ENCODE measurements at regions not wholly inside any gene's neighbourhood (a gene's known extent, or its start where the extent isn't known, plus 50 kb on each side); places are given as distances from the start of the nearest gene placed in this dataset.
"Not testable (repeated sequence)": the region's sequence is repeated elsewhere in the genome, so short reads cannot be mapped to it uniquely, and the experiment has no call there.

DNA sequence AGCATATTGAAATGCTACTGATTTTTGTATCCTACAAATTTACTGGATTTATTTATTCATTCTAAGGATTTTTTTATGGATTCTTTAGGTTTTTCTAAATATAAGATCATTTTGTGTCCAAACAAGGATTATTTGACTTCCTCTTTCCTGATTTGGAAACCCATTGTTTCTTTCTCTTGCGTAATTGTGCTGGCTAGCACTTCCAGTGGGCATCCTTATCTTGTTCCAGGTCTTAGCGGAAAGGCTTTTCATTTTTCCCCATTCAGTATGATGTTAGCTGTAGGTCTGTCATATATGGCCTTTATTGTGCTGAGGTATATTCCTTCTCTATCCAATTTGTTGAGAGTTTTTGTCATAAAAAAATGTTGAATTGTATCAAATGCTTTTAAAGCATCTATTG, 57.2 kb upstream of the RHOJ start:
- DNase-seq (ENCODE audit: low read depth in 2 of 2), result peak in 1 of 2 donors; percentile 9

- DNase-seq (ENCODE audit: low read depth in 2 of 2), result peak in 1 of 2 donors; percentile 2
These were observed 69.4 kb upstream of the RHOJ start for GRCh38 chr14:63134801-63135200.

- DNase-seq (ENCODE audit: low read depth in 2 of 2), result no peak
These were observed 73.7 kb upstream of the RHOJ start for GRCh38 chr14:63130531-63130930.

DNA sequence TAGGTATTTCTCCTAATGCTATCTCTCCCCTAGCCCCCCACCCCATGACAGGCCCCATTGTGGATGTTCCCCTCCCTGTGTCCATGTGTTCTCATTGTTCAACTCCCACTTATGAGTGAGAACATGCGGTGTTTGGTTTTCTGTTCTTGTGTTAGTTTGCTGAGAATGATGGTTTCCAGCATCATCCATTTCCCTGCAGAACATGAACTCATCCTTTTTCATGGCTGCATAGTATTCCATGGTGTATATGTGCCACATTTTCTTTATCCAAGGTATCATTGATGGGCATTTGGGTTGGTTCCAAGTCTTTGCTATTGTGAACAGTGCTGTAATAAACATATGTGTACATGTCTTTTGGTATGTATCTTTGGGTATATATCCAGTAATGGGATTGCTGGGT, 61.2 kb upstream of the KCNH5 start:
- not testable (repeated sequence) for DNase-seq (ENCODE audit: low read depth in 2 of 2)

DNA sequence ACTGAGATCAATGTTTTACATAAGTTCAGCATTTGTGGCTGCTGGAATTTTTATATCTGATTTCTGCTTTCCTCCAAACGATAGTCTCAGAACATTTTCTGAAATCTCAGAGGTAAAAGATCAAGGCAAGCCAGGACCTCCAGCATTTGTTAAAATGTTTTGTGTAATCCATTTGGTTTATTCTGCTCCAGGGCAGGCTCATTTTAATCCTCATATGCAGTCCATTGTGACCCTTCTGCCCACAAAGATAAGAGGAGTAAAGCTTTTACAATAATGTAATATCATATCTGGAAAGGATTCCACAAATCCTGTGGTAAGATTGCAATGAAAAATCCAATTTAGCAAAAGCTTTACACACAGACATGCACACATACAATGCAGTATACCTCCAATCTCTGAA, 55.3 kb upstream of the KCNH5 start:
- no peak for DNase-seq (ENCODE audit: low read depth in 2 of 2)

DNA sequence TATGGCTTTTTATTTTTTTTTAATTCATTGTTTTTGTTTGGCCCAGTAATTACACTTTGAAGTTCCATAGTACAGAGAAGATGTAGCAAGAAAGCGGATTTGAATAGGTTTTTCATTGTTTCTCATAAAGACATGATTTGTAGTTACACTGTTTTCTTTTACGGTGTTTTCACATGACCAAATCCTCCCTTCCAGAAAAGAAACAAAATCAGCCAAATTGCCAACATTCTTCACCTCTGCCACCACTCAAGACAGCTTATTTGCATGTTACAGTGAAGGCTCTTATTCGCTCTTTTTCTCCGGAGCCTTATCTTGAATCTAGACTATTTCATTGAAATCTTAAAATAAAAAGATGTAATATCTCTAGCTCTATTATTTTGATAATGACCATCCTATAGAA, 50.9 kb upstream of the KCNH5 start:
- DNase-seq (ENCODE audit: low read depth in 2 of 2), result no peak

Measured in dermis microvascular lymphatic vessel endothelial cell (primary cell).